ENCODE measurements at regions not wholly inside any gene's neighbourhood (a gene's known extent, or its start where the extent isn't known, plus 50 kb on each side); places are given as distances from the start of the nearest gene placed in this dataset.

DNA sequence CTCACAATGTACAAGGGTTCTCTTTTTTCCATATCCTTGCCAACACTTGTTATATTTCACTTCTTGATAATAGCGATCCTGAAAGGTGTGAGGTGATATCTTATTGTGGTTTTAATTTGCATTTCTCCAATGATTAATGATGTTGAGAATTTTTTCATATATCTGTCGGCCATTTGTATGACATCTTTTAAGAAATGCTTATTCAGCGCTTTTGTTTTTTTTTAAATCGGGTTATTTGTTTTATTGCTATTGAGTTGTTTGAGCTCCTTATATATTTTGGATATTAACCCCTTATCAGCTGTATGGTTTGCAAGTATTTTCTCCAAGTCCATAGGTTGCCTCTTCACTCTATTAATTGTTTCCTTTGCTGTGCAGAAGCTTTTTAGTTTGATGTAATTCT is 218.8 kb downstream of the MTERF1 start:
- Histone ChIP-seq H3K9ac (ENCODE audit: insufficient read length, low read depth) (no peak overlapping the region), H3K27me3 (ENCODE audit: insufficient read depth, insufficient read length) (no peaks in the 10 kb centered on the region), H3K4me3 (ENCODE audit: insufficient read length, low read depth) (no peak overlapping the region), H3K4me1 (ENCODE audit: insufficient read depth, insufficient read length) (no peaks in the 10 kb centered on the region), H3K36me3 (ENCODE audit: insufficient read depth, insufficient read length, low read length) (no peaks in the 10 kb centered on the region), H3K9me3 (ENCODE audit: insufficient read depth, low read length) (no peaks in the 10 kb centered on the region)
- no peak for TF ChIP-seq SUZ12 (IDR thresholded peaks at IDR 0.05; ENCODE audit: extremely low read depth, insufficient read depth, insufficient read length)
- no peak for TF ChIP-seq ZNF274 (IDR thresholded peaks at IDR 0.05; ENCODE audit: low read depth, low read length)
- TF ChIP-seq YY1 (IDR thresholded peaks at IDR 0.05; ENCODE audit: insufficient read depth, insufficient read length), result no peak
- DNase-seq (ENCODE audit: low read depth, low spot score), result no peak

DNA sequence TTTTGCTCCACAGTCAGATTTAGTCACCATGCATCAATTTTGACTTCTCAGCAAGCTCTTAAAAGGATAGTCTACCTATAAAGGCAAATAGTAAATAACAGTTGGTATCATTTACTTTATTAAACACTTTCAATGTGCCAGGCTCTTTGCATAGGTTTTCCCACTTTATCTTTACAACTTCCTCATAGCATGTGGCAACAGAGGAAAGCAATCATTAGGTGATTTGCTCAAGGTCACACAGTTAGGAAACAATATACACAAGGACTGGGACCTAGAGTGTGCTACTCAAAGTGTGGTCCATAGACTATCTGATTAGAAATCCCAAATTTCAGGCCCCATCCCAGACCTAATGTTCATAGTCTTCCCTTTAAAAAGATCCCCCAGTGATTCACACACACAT is 212.3 kb downstream of the MTERF1 start:
- H3K27me3 ChIP-seq (ENCODE audit: insufficient read depth, insufficient read length), result no peaks in the 10 kb centered on the region
- H3K9me3 ChIP-seq (ENCODE audit: insufficient read depth, low read length), result no peaks in the 10 kb centered on the region
- TF ChIP-seq YY1 (IDR thresholded peaks at IDR 0.05; ENCODE audit: insufficient read depth, insufficient read length) (no peak), ZNF274 (IDR thresholded peaks at IDR 0.05; ENCODE audit: low read depth, low read length) (no peak), SUZ12 (IDR thresholded peaks at IDR 0.05; ENCODE audit: extremely low read depth, insufficient read depth, insufficient read length) (no peak)
- H3K9ac ChIP-seq (ENCODE audit: insufficient read length, low read depth), result no peak overlapping the region
- DNase-seq (ENCODE audit: low read depth, low spot score), result no peak
- no peak overlapping the region for H3K4me3 ChIP-seq (ENCODE audit: insufficient read length, low read depth)
- no peaks in the 10 kb centered on the region for H3K4me1 ChIP-seq (ENCODE audit: insufficient read depth, insufficient read length)
- H3K36me3 ChIP-seq (ENCODE audit: insufficient read depth, insufficient read length, low read length), result no peaks in the 10 kb centered on the region

DNA sequence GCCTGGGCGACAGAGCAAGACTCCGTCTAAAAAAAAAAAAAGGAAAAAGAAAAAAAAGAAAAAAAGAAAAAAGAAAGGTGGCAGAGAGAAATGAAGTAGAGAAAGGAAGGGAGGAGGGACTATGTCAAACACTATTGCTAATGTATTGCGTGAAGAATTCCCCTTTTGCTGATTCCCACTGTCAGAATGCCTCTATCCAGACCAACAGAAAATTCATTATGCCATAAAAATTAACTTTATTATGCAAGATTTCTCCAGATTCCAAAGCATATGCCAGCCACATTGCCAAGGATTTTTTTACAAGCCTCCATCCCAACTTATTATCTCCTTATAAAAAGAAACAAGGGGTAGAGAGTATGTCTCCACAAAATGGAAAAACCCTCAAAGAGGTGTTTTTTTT is 209.3 kb downstream of the MTERF1 start:
- no peak for DNase-seq (ENCODE audit: low read depth, low spot score)
- H3K9ac ChIP-seq (ENCODE audit: insufficient read length, low read depth), result no peak overlapping the region
- H3K9me3 ChIP-seq (ENCODE audit: insufficient read depth, low read length), result no peaks in the 10 kb centered on the region
- no peak for TF ChIP-seq SUZ12 (IDR thresholded peaks at IDR 0.05; ENCODE audit: extremely low read depth, insufficient read depth, insufficient read length)
- no peak for TF ChIP-seq ZNF274 (IDR thresholded peaks at IDR 0.05; ENCODE audit: low read depth, low read length)
- no peak for TF ChIP-seq YY1 (IDR thresholded peaks at IDR 0.05; ENCODE audit: insufficient read depth, insufficient read length)
- no peaks in the 10 kb centered on the region for H3K36me3 ChIP-seq (ENCODE audit: insufficient read depth, insufficient read length, low read length)
- H3K4me3 ChIP-seq (ENCODE audit: insufficient read length, low read depth), result no peak overlapping the region
- no peaks in the 10 kb centered on the region for H3K4me1 ChIP-seq (ENCODE audit: insufficient read depth, insufficient read length)
- H3K27me3 ChIP-seq (ENCODE audit: insufficient read depth, insufficient read length), result no peaks in the 10 kb centered on the region

- H3K9me3 ChIP-seq (ENCODE audit: insufficient read depth, low read length), result no peaks in the 10 kb centered on the region
- no peak for DNase-seq (ENCODE audit: low read depth, low spot score)
- H3K9ac ChIP-seq (ENCODE audit: insufficient read length, low read depth), result no peak overlapping the region
- TF ChIP-seq ZNF274 (IDR thresholded peaks at IDR 0.05; ENCODE audit: low read depth, low read length) (no peak), YY1 (IDR thresholded peaks at IDR 0.05; ENCODE audit: insufficient read depth, insufficient read length) (no peak), SUZ12 (IDR thresholded peaks at IDR 0.05; ENCODE audit: extremely low read depth, insufficient read depth, insufficient read length) (no peak)
- H3K27me3 ChIP-seq (ENCODE audit: insufficient read depth, insufficient read length), result no peaks in the 10 kb centered on the region
- no peaks in the 10 kb centered on the region for H3K36me3 ChIP-seq (ENCODE audit: insufficient read depth, insufficient read length, low read length)
- no peaks in the 10 kb centered on the region for H3K4me1 ChIP-seq (ENCODE audit: insufficient read depth, insufficient read length)
- H3K4me3 ChIP-seq (ENCODE audit: insufficient read length, low read depth), result no peak overlapping the region
Observed at GRCh38 chr7:91674470-91674869, 206.0 kb downstream of the MTERF1 start.

DNA sequence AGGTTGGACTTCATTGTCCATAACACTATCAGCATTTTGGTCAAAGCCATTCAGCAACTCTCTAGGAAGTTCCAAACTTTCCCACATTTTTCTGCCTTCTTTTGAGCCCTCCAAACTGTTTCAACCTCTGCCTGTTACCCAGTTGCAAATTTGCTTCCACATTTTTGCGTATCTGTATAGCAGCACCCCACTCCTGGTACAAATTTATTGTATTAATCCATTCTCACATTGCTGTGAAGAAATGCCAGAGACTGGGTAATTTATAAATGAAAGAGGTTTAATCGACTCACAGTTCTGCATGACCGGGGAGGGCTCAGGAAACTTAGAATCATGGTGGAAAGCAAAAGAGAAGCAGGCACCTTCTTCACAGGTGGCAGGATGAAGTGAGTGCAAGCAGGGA is 198.8 kb downstream of the MTERF1 start:
- TF ChIP-seq ZNF274 (IDR thresholded peaks at IDR 0.05; ENCODE audit: low read depth, low read length) (no peak), SUZ12 (IDR thresholded peaks at IDR 0.05; ENCODE audit: extremely low read depth, insufficient read depth, insufficient read length) (no peak), YY1 (IDR thresholded peaks at IDR 0.05; ENCODE audit: insufficient read depth, insufficient read length) (no peak)
- H3K36me3 ChIP-seq (ENCODE audit: insufficient read depth, insufficient read length, low read length), result no peaks in the 10 kb centered on the region
- no peak overlapping the region for H3K9ac ChIP-seq (ENCODE audit: insufficient read length, low read depth)
- H3K4me1 ChIP-seq (ENCODE audit: insufficient read depth, insufficient read length), result no peaks in the 10 kb centered on the region
- H3K9me3 ChIP-seq (ENCODE audit: insufficient read depth, low read length), result peaks cover 14% of the 10 kb centered on the region
- H3K27me3 ChIP-seq (ENCODE audit: insufficient read depth, insufficient read length), result no peaks in the 10 kb centered on the region
- no peak overlapping the region for H3K4me3 ChIP-seq (ENCODE audit: insufficient read length, low read depth)
- no peak for DNase-seq (ENCODE audit: low read depth, low spot score)

DNA sequence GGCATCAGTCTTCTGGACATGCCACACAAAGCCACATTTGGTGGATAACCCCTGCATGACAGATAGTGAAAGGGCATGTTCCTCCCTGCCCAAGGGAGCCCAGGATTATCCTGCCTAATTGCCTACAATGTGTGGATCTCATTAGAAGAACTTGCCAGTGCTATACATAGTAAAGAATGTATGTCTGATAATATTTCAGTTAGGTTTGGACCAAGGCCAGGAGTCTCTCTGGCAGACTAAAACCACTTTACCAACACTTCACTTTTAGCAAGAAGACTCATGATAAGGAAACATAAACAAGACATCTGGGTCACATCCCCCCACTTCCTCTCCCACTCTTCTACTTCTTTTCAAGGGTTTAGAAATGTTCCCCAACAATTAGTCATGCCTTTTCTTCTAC is 196.7 kb downstream of the MTERF1 start:
- no peak for TF ChIP-seq YY1 (IDR thresholded peaks at IDR 0.05; ENCODE audit: insufficient read depth, insufficient read length)
- no peak for TF ChIP-seq SUZ12 (IDR thresholded peaks at IDR 0.05; ENCODE audit: extremely low read depth, insufficient read depth, insufficient read length)
- TF ChIP-seq ZNF274 (IDR thresholded peaks at IDR 0.05; ENCODE audit: low read depth, low read length), result no peak
- peaks cover 14% of the 10 kb centered on the region for H3K9me3 ChIP-seq (ENCODE audit: insufficient read depth, low read length)
- H3K4me3 ChIP-seq (ENCODE audit: insufficient read length, low read depth), result no peak overlapping the region
- H3K36me3 ChIP-seq (ENCODE audit: insufficient read depth, insufficient read length, low read length), result no peaks in the 10 kb centered on the region
- no peaks in the 10 kb centered on the region for H3K4me1 ChIP-seq (ENCODE audit: insufficient read depth, insufficient read length)
- no peaks in the 10 kb centered on the region for H3K27me3 ChIP-seq (ENCODE audit: insufficient read depth, insufficient read length)
- no peak for DNase-seq (ENCODE audit: low read depth, low spot score)
- no peak overlapping the region for H3K9ac ChIP-seq (ENCODE audit: insufficient read length, low read depth)

- TF ChIP-seq YY1 (IDR thresholded peaks at IDR 0.05; ENCODE audit: insufficient read depth, insufficient read length) (no peak), ZNF274 (IDR thresholded peaks at IDR 0.05; ENCODE audit: low read depth, low read length) (no peak), SUZ12 (IDR thresholded peaks at IDR 0.05; ENCODE audit: extremely low read depth, insufficient read depth, insufficient read length) (no peak)
- Histone ChIP-seq H3K9ac (ENCODE audit: insufficient read length, low read depth) (no peak overlapping the region), H3K4me1 (ENCODE audit: insufficient read depth, insufficient read length) (no peaks in the 10 kb centered on the region), H3K9me3 (ENCODE audit: insufficient read depth, low read length) (peaks cover 12% of the 10 kb centered on the region), H3K27me3 (ENCODE audit: insufficient read depth, insufficient read length) (no peaks in the 10 kb centered on the region), H3K4me3 (ENCODE audit: insufficient read length, low read depth) (no peak overlapping the region), H3K36me3 (ENCODE audit: insufficient read depth, insufficient read length, low read length) (no peaks in the 10 kb centered on the region)
- DNase-seq (ENCODE audit: low read depth, low spot score), result no peak
Observed at GRCh38 chr7:91685544-91685943, 195.0 kb downstream of the MTERF1 start.
